AG10803 (cell line): ENCODE measurements at regions not wholly inside any gene's neighbourhood (a gene's known extent, or its start where the extent isn't known, plus 50 kb on each side); places are given as distances from the start of the nearest gene placed in this dataset.
A peak's percentile ranks its signal among the peaks of the same experiment; 100 is the strongest.

Experiments used
- DNase-seq: peaks from one replicate; pipeline ENCODE4 v3.0.0; 2010; ENCODE audit warnings: low read depth
- H3K4me3 ChIP-seq: 2 replicates; pipeline ENCODE4 v1.5.1; 2011; ENCODE audit warnings: mild to moderate bottlenecking, low read length, control low read depth
- TF ChIP-seq, protein P1 (sequence below): conservative IDR thresholded peaks from 2 replicates; pipeline ENCODE4 v1.5.1; 2011; ENCODE audit warnings: mild to moderate bottlenecking, low read length, control low read depth, inconsistent platforms

DNA sequence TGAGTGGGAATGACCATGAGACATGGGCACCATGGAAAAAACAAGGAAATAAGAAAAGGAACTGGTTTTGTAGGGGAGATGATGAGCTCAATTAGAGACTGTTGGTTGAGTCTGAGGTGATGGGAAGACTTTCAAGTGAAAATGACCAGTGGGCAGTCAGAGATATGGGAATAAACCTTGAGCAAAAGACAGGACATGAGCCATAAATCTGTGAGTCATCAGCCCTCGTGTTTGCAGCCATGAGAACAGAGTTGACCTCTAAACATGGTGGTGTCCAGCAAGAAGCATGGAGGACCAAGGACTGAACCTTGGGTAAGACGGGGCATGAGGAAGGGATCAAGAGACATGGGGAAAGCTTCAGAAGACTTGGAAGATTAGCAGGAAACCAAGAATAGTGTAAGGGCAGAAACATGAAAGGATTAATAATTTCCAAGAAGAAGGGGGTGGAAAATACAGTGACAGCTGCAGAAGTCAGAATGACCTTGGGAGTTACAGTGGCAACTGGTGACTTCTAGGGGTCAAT lies 280.6 kb upstream of the PRDM1 start:
- TF ChIP-seq, protein P1, sequence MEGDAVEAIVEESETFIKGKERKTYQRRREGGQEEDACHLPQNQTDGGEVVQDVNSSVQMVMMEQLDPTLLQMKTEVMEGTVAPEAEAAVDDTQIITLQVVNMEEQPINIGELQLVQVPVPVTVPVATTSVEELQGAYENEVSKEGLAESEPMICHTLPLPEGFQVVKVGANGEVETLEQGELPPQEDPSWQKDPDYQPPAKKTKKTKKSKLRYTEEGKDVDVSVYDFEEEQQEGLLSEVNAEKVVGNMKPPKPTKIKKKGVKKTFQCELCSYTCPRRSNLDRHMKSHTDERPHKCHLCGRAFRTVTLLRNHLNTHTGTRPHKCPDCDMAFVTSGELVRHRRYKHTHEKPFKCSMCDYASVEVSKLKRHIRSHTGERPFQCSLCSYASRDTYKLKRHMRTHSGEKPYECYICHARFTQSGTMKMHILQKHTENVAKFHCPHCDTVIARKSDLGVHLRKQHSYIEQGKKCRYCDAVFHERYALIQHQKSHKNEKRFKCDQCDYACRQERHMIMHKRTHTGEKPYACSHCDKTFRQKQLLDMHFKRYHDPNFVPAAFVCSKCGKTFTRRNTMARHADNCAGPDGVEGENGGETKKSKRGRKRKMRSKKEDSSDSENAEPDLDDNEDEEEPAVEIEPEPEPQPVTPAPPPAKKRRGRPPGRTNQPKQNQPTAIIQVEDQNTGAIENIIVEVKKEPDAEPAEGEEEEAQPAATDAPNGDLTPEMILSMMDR = no peak
- no peak for DNase-seq
- no peak overlapping the region for H3K4me3 ChIP-seq

DNA sequence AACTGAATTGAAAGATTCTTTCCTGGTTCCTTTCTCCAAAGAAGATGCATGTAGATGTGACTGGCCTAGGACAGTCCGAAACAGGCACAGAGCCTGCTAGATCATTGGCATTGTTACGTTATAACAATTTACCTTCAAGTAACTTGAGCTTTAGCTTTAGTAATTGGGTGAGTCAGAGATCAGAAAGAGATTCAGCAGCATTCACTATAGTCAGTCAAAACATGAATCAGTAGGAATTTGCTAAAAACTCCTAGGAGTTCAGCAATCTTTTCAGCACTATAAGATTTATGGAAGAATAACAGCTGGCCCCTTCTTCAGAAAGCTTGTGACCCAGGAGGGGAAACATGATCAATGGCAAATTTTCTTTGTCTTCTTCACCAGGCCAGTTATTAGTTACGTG lies 281.7 kb upstream of the PRDM1 start:
- TF ChIP-seq, protein P1 = no peak
- peak; percentile 75 for DNase-seq

DNA sequence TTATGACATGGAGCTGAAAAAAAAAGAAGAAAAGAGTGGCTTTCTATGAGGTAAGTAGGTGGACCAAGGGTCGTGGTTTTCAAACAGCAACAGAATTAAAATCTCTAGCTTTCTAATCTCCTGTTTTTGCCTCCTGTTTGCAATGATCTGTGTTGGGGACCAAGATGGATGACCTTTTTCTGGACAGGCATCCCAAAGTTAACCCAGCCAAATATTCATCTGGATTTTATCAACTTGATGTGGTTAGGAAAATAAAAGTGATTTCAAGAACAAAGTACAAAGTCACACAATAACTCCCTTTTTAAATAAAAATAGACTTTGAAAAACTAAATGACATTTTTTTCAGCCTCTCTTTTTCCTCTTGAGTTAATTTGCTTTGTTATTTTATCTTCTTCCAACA lies 282.1 kb upstream of the PRDM1 start:
- TF ChIP-seq, protein P1 = no peak
- no peak overlapping the region for H3K4me3 ChIP-seq
- DNase-seq = no peak

More for the DNA sequence above, 281.7 kb upstream of the PRDM1 start:
- no peak overlapping the region for H3K4me3 ChIP-seq

DNA sequence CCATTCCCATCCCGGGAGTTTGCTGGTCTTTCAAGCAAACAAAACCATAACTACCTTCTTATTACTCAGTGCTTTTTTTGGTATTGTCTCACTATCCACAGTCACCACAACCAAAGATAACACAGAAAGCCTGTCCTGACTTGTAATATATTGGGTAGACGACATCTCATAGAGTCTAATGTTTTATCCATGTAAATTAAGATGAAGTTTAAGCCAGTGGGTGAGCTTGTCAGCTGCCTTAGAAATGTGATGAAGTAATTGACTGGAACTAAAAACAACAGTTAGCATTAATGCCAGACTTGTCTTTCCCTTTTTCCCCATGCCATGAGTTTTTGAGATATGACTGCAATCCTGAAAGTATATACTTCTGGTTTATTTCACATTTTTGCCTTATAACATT lies 282.7 kb upstream of the PRDM1 start:
- TF ChIP-seq, protein P1 = no peak
- no peak overlapping the region for H3K4me3 ChIP-seq
- peak; percentile 53 for DNase-seq

DNA sequence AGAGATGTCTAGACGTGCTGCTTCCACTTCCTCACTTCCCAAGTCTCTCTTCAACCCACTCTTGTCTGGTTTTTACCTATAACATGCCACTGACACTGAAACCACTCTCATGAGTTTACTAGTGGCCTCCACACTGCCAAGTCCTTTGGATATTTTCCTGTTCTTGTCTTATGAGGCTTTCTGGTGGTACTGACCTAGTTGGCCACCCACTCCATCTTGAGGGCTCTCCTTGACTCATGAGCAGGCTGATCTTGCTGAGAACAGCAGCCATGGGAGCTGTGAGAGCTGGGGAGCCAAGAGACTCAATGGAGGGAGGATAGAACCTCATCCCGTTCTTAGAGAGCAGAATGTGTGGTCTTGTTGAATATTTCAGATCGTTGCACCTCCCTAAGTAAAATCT lies 283.4 kb upstream of the PRDM1 start:
- TF ChIP-seq, protein P1 = no peak

DNA sequence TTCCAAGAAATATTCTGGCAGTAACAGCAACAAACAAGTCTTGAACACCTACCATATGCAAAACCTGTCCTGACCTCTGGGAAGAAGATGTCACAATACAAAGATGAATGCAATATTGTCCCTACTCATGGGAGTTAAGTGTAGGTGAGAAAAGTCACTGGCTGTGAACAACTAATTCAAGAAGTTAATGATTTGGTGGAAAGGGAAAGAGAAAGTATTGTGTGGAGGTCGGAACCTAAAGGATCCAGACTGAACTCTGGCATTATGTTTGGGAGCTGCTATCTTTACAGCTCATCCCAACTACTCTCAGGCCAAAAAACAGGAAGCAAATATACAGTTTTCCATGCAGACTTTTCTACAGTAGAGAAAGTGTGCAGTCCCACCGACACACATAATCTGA lies 285.3 kb upstream of the PRDM1 start:
- TF ChIP-seq, protein P1 = no peak
- H3K4me3 ChIP-seq = no peak overlapping the region
- DNase-seq = no peak

More for the DNA sequence above, 283.4 kb upstream of the PRDM1 start:
- DNase-seq = no peak
- H3K4me3 ChIP-seq = no peak overlapping the region

DNA sequence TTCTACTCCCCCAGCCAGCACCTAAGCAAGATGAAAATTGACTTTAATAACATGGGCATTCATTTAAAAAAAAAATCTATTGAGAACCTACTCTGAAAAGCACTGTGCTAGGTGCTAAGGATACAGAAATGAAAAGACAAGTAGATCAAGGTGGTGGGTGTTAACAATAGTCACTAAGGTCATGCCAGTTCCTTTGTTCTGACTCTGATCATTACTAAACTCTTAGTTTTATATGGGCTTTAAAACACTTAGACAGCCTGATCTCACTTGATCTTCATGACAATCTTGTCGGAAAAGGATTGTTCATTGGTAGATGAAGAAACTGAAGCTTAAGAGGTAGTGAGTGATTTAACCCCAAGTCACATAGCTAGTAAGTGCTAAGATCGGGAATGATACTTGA lies 285.7 kb upstream of the PRDM1 start:
- no peak overlapping the region for H3K4me3 ChIP-seq
- TF ChIP-seq, protein P1 = no peak
- DNase-seq = no peak
